ENCODE measurements at regions not wholly inside any gene's neighbourhood (a gene's known extent, or its start where the extent isn't known, plus 50 kb on each side); places are given as distances from the start of the nearest gene placed in this dataset.

GRCh38 chr1:222250376-222250775 lies 297.5 kb downstream of the HHIPL2 start:
- no peak for TF ChIP-seq POLR2A (IDR thresholded peaks at IDR 0.05)
- no peak for TF ChIP-seq CTCF (IDR thresholded peaks at IDR 0.05)
